NCI-H2227 treated with DMSO at 0.1 percent for 48 hours (cell line): ENCODE measurements at regions not wholly inside any gene's neighbourhood (a gene's known extent, or its start where the extent isn't known, plus 50 kb on each side); places are given as distances from the start of the nearest gene placed in this dataset.
"Not testable (repeated sequence)": the region's sequence is repeated elsewhere in the genome, so short reads cannot be mapped to it uniquely, and the experiment has no call there.

Experiments used
- DNase-seq: peaks from one replicate; lab custom pipeline; 2025; lab: John Stamatoyannopoulos, UW

DNA sequence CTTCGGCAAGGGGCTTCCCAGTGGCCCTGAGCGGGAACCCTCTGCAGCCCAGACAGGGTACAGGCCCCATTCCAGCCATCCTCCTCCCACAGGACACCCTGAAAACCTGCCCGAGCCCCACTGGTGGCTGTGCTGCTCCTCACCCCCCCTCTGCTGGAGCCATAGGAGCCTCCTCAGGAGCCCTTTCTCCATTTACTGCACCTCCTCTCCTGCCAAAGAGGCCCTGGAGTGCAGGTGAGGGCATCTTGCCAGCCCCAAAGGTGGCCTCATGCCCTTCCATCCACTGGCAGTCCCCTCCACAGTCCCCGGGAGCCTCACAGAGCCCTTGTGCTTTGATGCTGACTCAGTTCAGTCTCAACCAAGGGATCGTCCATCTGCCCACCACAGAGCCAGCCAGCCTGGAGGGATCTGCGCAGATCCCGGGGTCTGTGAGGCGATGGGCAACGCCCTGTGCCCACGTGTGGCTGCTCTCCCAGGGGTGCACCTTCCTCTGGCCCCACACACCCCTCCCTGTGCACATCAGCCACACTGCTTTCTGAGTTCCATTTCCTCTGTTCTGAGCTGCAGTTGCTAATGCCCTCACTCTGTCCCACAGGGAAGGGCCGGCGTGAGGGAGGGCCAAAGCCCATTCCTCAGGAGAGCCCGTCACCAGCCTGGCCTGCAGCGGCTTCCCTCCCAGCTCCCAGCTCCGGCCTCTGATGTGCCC, 228.5 kb downstream of the DLL1 start:
- no peak for DNase-seq

- DNase-seq, result no peak
Measured at GRCh38 chr6:170058878-170059485, 231.9 kb downstream of the DLL1 start.

- DNase-seq, result no peak
Measured at GRCh38 chr6:170057961-170058877, 232.7 kb downstream of the DLL1 start.

- DNase-seq, result no peak
Measured at GRCh38 chr6:170057034-170057734, 233.7 kb downstream of the DLL1 start.

DNA sequence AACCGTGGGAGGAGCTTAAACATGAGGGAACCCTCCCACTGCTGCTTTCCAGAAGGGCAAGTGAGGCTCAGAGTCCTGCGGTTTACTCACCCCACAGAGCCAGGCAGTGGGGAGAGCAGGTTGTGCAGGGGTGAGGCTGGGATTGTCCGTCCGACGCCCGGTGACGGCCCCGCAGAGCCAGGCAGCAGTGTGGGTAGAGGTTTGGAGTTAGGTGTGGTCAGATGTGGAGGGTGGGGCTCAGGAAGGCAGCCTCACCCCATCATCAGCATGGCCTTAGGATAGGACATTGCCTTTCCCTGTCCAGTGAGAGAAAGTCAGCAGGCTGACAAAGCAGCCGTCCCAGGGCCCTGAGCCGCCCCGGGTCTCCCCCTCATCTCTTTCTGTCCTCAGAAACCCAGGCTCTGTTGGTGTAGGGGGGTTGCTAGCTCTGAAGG, 234.6 kb downstream of the DLL1 start:
- no peak for DNase-seq

GRCh38 chr6:170055797-170056196, 235.1 kb downstream of the DLL1 start:
- DNase-seq, result not testable (repeated sequence)

DNA sequence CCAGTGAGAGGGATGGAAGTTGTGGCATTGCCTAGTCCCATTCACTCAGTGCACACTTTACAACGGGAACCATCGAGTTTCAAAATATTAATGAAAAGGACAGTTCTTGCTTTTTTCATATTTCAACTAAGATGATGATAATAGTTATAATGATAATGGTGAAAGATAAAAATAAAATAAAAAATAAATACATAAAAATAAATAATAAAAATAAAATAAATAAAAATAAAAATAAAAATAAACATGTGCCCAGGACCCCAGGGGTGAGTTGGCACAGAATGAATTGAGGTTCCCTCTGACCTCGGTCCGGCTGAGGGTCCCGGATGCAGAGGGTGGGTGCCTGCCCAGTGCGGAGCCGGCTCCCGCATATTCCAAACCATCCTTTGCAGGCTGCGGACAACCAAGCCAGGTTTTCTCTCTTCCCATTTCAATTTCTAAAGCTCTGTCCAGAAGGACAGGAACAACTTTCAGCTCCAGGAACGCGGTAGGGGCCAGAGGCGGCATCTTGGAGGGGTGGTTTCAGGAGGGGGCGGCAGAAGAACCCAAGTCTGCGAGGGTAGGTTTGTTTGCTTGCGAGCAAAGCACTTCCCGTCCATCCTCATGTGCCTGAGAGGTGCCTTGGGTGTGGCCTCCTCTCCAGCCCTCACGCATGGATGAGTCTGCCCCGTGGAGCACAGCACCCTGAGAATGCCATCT, 236.8 kb downstream of the DLL1 start:
- DNase-seq, result no peak

DNA sequence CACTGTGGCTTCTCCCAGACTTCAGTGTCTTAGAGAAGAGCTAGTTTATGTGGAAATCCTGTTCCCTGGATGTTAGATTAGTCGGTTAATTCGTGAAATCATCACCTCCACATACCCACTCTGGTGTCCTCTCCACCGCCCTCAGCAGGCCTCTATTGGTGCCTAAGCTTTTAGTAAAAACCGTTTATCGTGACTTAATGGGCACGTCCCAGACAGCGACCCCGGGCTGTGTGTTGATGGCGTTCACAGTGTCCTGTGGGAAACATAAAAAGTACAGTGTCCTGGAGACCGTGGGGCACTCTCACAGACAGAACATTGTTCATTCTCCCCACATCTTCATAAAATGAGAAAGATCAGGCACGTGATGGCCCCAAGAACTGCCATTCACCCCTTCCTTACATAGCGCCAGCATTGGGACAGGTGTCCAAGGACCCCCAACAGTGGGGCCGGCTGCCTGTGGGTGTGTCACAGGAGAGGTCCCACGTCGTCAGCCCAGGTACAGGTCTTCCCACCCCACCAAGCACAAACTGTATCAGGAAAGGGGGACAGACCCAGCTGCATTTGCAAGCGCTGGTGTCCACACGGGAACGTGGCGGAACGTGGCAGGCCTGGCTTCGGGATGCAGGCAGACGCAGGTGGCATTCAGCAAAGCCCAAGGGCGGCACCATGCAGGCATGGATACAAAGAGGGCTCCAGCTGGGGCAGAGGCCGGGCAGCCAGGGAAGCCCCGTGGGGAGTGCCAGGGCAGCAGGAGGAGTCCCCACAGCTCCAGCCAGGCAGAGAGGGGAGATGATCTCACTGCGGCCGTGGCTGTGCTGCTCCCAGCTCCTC, 237.7 kb downstream of the DLL1 start:
- no peak for DNase-seq

- no peak for DNase-seq
Measured at GRCh38 chr6:170051229-170052172, 239.4 kb downstream of the DLL1 start.

DNA sequence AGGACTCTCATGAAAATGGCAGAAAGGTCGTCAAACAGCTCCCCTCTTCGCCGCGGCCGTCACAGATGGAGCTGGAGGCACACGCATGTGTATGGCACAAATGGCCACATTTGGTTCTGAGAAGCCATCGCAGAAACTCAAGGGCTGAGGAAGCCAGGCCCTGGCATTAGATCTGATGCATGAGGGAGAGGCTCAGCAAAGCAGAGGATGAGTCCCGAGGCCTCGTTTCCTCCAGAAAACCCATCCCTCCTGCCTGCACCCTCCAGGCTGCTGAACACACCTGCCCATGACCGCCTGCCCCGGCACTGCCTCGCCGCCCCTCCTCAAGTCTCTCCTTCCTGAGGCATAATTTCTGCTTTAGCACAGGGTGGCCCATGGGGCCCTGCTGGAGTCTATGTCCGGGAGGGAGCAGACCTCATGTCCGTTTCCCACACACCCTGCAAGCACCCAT, 240.3 kb downstream of the DLL1 start:
- DNase-seq, result no peak

DNA sequence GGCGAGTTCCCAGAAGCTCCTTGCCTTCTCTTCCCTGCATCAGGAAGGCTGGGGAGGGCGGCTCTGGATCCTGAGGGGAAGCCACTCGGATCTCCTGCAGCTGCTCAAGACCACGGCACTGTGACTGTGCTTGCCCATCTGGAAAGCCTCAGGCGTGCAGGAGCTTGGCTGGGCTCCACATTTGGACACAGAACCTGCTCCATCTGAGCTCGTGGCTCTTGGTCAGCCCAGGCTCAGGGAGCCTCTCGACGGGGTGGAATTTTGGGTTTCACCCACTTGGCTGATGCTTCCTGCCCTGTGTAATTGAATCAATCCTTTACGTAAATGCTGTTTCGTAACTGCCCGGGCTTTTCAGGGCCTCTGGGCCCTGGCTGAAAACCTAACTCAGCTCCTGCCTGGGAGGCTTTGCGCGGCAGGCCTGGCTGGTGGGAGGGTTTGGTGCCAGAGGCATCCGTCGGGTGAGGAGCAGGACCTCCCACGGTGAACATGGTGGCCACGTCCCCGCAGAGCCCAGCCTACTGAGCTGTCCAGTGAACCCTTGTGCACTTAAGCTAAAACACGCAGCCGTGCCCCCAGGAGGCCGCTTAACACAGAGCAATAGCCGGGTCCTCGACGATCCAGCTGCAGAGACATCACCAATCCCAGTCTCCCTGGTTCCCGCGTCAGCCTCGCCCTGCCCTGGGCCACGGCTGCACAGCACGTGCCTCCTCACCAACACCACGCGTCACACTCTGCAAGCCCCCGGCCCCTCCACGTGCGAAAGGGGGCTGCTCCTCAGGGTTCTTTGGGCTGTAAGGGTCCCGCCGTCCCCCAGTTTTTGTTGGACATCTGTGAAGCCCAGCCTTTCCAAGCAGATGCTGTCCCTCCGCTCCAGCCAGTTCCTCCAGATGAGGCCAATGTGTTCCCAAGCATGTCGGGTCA, 241.0 kb downstream of the DLL1 start:
- no peak for DNase-seq

DNA sequence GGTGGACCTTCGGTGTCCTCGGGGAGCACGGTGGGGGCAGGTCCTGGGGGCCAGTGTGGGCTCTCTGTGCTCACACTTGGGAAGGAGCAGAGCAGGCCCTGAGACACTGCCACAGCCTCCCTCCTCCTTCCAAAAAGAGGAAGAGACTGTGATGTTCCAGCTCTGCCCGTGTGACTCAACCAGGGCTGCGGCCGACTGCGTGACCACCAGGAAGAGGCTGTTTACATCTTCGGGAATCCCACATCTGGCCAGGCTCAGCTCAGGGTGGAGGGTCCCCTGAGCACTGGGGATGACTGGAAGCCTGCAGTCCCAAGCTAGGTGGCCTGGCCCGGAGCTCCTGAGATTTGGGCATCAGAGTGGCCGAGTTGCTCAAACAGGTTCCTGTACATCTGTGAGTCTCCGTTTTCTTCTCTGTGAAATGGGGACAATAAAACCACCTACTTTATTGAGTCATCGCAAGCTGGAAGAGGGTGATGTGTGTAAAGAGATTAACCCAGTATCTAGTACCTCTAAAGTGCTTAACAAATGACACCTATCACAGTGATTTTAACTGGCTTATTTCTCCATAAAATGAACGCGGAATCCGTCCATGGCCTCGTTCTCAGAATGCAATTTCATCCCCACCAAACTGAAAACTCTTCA, 242.1 kb downstream of the DLL1 start:
- no peak for DNase-seq

DNA sequence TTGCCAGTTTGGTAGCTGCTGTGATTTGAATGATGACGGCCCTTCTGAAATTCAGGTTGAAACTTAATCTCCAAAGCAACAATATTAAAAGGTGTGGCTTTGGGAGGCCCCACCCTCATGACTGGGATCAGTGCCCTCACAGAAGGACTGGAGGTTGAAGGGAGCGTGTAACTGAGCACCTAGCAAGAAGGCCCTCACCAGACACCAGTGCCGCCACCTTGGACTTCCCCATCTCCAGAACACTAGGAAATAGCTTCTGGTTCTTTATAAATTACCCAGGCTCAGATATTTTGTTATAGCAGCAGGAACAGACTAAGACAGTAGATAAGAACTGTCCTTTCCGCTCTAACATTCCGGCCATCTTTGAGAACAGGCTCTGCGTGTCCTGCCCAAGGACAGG, 243.1 kb downstream of the DLL1 start:
- no peak for DNase-seq

DNA sequence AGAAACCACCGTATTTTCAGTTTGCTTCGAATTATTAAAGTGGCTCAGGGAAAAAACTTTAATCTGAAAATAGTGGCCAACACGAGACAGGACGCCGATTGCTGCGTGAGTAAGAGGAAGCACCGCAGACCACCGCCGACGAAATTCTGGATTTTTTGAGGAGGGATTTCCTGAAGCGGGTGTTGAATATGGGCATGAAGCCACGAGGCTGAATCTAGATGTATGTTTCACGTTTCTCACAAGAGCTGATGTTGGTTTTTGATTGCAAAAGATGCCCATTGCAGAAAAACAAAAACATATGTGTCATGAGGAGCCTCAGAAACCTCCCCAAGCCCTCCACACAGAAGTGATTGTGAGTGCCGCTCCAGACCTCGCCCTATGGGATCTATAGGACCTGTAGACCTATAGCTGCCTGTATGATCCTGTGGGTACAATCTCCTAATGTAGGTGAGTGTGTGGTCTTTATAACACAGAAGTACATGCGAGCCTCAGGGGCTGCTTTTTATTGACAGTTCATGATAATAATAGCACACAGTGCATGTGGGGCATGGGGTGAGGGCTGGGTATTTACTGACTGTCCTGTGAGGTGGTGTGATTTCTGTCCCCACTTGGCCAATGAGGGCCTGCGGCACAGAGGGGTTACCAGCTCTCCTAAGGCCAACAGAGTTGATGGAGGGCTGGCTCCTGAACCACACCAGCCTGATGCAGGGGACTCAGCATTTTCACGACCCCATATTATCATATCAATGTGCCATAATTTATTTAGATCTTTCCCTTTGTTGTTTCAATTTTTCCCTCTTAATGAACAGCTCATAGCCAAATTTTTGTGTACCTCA, 243.9 kb downstream of the DLL1 start:
- no peak for DNase-seq

DNA sequence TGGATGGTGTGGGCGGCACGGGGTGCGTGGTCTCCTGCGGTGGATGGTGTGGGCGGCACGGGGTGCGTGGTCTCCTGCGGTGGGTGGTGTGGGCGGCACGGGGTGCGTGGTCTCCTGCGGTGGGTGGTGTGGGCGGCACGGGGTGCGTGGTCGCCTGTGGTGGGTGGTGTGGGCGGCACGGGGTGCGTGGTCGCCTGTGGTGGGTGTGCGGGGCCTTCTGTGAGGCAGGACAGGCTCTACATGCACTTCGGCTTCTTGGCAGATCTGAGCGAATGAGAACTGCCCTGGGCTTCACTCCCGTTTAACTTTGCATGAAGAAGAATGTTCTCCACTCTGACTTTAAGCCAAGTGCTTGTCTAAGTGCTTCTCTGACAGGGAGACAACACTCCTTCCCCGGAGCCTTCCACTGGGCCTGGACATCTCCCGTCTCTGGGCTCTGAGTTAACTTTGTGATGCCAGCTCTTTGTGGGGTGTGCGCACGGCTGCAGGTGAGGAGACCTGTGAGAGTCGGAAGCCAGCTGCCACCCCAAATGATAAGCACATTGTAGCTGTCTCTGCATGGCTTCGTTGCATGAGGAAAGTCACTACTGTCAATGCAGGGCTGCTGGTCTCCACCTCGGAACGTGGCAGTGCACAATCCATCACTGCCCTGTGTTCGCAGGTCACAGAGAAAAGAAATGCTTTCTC, 244.8 kb downstream of the DLL1 start:
- DNase-seq, result no peak

DNA sequence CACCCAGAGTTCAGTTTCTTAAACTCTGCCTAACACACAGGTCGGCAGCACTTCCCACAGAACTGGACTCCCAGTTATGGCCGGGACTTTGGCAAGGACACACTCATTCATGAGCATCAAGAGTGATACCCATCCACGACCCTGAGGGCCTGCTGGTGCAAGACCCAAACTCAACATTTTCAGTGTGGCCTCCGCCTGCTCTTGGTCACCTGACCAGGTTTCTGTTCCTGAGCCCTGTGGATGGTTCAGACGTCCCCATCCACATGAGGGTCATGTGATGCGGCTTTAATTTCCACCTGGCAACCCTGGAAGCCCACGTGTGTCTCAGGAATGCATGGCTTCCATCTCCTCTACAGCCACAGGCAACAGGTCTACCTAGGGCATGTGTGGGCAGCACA, 245.3 kb downstream of the DLL1 start:
- no peak for DNase-seq
